ENCODE measurements at regions not wholly inside any gene's neighbourhood (a gene's known extent, or its start where the extent isn't known, plus 50 kb on each side); places are given as distances from the start of the nearest gene placed in this dataset.
A peak's percentile ranks its signal among the peaks of the same experiment; 100 is the strongest.

DNA sequence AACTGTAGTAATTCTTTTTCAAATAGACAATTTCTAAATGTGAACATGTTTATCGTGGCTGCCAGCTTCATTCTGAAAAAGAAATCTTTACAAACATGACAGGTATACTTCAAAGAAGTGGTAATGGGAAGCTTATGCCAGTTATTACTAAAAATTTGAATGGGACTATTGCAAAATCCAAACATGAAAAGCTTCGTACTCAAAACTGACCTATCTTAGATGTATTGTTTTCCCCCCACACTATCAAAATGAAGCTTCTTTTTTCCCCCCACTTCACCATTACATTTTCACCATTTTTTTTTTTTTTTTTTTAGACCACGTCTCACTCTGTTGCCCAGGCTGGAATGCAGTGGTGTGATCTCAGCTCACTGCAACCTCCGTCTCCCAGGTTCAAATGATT lies 50.4 kb upstream of the SERTAD2 start:
- no peak for DNase-seq

DNA sequence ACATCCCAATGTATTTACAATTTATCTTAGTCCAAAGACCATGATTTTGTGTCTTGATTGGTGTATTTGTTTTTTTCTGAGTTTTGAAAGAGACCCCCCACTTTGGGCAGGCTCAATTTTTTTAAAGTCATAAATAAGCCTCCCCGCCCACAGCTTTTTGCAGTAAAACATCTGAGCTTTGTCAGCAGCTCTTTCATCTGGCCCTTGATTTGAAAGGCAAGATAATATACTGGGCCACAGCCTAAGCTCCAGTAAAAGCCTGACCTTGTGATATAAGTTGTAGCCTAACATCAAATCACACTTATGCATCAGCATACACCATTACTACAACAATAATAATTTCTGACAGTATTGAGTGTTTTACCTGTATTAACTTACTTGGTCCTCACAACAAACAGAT lies 51.3 kb upstream of the SERTAD2 start:
- DNase-seq = no peak

DNA sequence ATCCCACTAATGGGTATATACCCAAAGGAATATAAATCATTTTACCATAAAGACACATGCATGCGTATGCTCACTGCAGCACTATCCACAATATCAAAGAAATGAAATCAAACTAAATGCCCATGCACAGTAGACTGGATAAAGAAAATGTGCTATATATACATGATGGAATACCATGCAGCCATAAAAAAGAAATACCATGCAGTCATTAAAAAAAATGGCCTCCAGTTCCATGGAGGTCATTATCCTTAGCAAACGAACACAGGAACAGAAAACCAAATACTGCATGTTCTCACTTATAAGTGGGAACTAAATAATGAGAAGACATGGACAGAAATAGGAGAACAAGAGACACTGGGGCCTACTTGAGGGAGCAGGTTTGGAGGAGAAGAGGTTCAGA lies 53.6 kb upstream of the SERTAD2 start:
- no peak for DNase-seq

DNA sequence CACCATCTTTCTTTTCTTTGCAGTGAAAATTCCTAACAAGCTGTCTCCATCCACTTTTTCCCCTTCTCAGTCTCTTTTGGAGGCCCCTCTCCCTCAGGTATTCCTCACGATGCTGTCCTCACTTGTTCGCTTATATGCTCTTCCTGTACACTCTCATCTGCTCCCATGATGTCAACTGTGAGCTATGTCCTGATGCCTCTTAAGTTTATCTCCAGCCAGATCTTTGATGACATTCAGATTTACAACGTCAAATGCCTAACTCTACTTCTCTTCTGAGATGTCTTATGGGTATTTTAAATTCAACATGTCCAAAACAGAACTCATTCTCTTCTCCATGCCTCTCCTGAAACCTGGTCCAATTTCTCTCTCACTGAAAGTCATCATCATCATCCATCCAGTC lies 55.1 kb upstream of the SERTAD2 start:
- no peak for DNase-seq

DNA sequence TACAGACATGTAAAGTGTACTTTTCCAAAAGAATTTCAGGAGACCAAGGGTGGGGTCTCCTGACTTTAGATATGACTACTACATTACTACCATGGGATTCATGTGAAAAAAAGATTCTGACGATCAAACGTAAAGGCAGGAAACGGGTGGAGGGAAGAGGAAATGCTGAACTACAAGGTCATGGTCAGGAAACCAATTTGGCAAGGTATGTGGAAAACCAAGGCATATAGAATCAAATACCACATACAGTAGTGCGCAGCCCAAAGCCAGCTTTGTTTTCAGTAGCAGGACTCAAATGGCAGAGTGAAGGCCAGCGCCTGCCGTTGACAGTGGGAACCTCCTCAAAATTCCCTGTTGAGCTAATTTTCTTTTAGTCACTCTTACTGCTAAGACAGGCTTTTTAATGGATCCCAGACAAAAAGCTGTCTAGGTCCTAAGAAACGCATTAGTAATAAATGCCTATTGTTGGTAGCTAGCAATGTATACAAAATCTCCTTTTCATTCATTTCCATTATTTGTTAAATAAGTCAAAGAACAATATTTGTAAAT lies 57.6 kb upstream of the SERTAD2 start:
- no peak for DNase-seq

DNA sequence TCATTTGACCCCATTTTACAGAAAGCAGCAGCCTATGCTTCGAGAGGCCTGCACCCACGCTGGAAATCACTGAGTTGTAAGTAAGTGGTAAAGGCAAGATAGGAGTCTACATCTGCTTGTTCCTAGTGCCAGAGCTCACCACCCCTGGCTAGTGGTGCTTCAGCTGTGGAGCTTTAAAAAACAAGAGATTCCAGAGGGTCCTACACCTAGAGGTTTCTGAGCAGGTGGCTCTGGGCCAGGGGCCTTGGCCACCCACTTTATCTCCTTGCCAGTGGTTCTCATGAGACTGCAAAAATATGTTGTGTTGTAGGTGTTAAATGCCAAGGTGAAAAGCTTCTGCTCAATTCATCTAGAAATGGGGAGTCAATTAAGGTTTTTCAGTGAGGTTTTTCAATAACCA lies 60.0 kb upstream of the SERTAD2 start:
- no peak for DNase-seq

DNA sequence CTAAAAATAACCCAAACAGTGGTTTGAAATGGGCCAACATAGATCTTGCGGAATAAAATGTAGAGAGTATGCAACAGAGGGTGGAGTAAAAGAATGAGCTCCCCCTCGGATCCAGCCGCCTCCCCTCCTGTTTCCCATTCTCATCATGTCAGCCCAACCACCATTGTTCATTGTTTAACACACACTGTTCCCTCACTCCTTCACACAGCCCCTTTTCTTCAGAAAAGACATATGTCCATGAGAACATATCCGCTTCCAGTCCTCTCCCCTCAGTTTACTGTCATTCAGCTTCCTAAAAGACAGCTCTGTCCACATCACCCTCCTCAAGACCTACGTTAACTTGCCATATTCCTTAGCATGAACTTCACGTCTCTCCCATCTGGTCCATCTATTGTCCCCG lies 62.9 kb upstream of the SERTAD2 start:
- no peak for DNase-seq

DNA sequence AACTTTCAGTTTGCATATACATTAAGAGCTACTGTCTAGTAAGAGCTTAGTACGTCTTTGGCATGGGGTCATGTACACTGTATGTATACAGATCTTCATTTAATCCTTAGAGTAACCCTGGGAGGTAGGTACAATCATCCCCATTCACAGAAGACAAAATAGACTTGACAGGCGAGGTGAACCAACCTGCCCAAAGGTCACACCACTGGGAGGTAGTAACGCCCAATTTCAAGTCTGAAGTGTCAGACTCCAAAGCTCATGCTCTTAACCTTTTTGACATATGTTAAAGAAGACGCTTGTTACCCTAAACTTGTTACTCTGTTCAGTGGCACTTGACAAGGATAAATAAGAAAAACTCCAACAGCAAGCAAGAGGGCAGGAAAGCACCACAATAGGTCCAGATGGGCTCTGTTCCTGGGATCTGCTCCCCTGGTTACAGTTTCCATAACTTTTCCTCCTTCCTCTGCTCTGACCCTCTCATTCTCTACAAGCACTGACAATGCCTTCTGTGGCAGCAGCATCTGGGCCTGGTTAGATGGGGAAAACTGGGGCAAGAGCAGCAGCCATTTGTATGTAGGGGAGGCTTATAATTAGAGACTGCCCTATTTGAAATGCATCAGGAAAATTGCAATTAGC lies 64.7 kb upstream of the SERTAD2 start:
- no peak for DNase-seq

DNA sequence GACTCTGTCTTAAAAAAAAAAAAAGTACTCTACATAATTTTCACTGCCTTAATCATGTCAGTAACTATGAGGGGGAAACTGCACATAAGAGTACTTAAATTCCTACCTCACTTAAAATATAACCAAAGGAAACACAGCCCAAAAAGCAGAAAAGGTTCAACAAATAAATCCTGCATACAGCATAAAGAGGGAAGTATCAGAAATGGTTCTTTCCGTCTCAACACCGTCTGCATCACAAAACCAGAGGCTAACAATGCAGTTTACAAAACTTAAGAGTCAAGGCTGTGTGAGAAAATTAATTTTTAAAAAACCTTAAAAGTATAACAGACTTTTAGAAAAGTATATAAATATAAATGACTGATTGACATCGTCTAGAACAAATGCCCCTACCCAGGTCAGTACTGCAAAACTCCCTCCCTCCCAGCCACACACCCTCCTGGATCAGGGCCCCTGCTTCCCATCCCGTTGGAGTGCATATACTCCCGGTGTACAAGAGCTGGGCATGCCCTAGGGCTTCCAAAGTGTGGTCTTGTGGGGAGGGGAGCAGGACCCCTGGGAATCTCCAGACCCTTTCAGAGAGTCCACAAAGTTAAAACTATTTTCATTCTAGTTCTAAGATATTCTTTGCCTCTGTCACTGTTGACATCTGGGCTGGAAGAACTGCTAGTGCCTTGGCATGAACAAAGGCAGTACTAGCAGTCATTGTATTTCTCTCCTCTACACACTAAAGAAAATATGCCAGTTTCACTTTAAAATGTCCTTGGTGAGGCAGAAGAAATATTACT lies 67.0 kb upstream of the SERTAD2 start:
- no peak for DNase-seq

DNA sequence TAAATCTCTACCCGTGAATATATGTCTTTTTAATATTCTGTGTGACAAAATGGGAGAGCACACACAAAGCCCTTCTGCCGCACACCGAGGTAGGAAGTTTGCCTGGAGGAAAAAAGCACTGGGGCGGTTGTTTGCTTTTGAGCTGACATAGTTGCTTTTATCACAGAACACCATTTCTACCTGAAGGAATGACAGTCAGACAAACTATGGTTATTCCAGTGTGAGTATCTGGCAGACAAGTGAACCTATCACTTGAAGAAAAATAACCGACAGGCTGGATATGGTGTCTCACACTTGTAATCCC lies 67.6 kb upstream of the SERTAD2 start:
- no peak for DNase-seq

DNA sequence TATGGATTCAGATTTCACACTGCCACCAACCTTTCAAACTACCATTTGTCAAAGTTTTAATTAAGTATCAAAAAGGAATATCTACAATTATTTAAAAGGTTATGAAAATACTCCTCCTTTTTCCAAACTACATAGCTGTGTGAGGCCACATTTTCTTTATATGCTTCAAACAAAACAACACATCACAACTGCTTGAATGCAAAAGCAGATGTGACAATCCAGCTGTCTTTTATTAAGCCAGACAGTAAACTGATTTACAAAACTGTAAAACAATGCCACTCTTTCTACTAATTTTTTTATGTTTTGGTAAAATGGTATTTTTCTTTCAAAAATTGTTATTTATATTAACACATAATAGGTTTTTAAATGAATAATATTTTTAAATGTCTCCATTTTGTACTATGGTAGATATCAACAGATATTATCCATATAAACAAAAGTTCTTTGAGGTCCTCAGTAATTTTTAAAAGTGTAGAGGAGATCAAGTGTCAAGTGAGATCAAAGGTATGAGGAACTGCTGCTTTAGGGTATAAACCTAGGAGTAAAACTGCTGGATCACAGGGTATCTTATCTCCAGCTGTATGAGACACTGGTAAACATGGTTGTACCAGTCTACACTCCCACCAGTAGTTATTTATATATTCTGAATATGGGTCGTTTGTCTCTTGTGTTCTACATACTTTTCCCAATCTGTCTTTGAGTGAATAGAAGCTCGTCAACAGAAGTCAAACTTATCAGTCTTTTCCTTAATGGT lies 68.8 kb upstream of the SERTAD2 start:
- DNase-seq = no peak

DNA sequence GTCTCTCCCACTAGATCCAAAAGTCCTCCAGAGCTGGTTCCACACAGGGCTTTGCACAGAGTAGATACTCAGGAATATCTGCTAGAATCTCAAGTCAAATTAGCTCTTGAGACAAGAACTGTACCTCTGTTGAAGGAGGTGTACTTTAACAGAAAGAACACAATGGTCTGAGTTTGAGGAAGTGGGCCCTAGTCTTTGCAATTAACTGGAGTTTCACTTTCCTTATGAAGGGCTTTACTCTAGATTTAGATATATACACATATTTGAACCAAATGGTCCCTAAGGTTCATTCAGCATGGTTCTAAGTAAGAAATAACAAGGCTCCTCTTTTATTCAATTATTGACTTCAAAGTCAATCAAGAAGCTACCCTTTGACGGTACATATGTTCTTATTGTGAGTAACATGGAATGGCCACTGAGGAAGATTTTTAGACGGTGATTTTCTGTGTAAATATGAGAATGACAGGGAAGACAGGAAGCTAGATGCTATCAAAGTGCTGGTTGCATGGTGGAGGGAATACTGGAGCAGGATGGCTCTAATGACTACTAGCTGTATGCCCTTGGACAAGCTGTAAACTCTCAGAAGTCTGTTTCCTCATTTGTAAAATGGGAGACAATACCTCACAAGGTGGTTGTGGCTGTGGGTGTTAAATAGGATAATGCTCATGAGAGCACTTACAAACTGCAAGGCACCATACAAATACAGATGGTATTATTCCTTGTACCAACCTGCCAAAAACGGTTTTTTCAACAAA lies 73.5 kb upstream of the SERTAD2 start:
- DNase-seq = no peak

DNA sequence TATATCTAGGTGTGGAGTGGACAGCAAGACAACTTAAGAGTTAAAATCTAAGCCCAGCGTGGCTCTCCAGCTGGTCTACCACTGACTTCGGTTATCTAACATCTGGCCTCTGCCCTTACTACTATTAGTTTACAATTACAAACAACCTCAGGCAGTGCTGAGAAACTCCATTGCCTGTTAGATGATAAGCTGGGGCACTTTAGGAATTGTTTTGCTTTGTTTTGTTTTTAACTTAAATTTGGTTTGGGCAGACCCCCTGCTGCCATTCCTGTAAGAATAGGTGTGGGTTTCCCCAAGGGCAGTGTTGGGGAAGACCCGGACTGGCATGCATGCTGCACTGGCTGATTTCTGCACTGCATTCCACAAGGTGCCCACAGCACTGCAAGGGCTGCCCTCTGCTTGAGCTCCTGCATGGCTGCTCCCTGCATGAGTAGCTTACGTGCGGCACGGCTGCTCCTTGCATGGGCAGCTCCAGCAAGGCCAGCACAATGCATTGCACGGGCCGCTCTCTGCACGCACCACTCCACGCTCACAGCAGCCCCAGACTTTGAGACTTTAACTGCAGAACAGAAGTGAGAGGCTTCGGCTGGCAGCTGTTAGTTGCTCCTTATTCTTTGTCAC lies 74.2 kb upstream of the SERTAD2 start:
- DNase-seq = no peak

DNA sequence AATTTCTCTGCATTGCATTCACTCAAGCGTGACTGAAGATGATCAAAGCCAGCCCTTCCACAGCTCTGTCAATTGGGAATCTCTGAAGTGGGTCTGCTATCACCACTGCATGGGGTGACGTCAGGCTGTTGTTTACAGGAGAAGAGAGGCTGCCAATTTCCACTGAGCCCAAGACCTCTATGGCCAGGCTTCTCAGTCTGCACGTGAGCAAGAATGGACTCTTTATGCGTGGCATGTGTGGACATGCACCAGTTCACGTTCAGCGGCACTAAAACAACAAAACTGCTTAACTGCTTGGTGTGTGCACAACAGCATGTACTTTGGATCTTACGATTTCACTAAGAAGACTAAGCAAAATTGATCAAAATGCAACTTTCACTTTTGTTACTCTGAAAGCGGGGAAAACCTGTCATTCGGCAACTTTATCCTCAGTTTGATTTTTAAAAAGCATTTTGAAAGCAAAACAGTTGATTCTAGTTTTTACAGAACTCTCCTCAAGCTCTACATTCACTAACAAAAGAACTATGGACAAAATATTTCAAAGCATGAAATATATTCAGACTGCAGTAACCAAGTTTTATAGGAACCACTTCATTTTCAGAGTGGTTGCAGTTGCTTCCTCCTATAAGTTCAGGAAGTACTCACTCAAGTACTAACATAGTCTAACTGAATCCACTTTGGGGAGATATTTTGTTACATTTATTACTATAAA lies 77.0 kb upstream of the SERTAD2 start:
- peak; percentile 69 to 82 for DNase-seq

DNA sequence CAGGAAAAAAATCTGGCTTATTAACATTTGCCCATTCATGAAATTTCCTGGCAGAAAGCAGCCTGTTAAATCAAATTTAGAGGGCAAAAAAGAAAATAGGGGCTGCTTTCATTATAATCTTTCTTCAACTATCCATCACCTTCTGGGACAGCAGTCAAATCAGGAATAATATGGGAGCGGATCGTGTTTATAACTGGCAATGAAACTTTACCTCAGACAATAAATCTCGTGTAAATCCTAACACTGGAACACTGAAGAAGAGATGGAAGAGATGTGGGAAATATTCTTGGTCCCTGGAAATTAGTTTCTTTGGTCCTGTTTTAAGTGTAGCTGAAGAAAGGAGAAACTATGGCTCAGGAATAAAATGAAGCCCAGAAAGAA lies 77.5 kb upstream of the SERTAD2 start:
- DNase-seq = no peak

DNA sequence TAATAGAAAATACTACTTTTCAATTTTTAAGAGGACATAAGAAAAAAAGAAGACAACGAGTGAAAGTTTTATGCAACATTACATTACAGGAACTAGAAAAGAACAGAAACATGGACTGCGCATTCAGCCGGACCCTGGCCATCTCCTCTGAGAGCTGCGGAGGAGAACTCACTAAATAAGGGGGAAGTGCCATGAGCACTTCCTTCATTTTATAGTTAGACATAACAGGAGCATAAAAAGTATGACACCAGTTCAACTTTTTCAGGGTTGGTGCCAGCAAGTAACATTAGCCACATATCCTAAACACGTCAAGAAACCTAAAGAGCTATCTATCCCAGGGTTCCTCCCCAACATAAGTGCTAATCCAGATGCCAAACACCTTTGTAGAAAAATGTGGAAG lies 78.0 kb upstream of the SERTAD2 start:
- no peak for DNase-seq

DNA sequence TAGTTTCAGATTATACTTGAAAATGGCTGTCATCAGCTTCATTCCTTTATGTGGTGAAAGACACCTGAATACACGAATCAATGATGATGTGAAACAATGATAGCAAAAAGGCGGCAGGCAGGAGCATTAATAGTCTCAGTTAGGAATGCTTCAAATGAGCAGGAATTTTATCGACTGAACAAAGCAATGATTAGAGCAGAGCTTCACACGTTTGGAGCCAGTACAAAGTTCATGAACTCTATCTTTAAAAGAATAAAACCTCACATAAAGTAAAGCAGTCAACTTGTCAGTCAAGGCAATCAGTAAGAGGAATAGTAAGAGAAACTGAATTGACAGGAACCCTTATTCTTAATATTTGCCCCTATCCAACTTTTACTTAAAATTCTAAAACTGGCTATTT lies 78.4 kb upstream of the SERTAD2 start:
- DNase-seq = no peak

DNA sequence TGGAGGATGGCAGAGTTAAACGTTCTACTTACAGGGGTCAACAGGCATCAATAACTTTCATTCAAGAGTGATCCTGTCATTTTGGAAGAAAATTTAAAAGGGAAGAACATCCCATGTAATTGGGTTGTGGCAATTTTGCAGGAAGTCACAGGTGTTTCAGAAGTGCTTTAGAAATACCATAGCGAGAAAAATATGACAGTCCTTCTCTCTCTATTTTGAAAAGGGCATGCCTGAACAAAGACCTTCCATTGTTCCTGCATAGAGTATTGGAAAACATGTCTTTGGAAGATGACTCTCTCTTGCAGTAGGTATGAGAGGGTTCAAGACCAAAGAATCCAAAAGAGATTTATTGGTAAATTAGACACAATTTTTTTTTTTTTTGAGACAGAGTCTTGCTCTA lies 81.8 kb upstream of the SERTAD2 start:
- DNase-seq = no peak

DNA sequence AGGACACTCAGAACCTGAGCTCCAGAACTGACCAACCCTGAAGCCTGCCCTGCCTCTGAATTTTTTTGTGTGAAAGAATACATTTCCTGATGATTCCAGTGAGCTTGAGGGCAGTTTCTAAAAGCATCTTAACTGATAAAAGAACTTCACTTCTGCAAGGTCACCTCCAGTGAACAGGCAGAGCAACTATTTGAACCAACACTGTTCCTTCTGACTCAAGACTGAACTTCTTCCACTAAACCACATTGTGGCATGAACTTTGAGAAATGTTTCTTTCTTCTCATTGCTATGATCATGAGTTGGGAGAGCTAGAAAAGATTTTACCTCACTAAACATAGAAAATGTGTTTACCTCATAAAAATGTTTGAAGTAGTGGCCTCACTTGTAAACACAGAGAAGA lies 83.8 kb upstream of the SERTAD2 start:
- no peak for DNase-seq

DNA sequence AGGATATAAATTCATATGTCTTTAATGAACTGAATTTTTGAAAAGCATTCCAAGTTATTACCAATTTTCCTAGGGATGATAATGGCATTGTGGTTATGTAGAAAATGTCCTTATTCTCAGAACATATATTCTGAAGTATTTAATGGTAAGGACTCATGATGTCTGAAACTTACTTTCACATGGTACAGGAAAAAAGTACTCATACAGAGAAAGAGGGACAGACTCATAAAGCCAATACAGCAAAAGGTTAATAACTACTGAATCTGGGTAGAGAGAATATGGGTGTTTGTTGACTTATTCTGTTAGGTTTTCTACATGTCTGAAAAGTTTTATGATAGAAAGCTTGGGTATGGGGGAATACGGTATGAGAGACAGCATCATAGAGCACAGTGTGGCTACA lies 84.3 kb upstream of the SERTAD2 start:
- DNase-seq = no peak

DNA sequence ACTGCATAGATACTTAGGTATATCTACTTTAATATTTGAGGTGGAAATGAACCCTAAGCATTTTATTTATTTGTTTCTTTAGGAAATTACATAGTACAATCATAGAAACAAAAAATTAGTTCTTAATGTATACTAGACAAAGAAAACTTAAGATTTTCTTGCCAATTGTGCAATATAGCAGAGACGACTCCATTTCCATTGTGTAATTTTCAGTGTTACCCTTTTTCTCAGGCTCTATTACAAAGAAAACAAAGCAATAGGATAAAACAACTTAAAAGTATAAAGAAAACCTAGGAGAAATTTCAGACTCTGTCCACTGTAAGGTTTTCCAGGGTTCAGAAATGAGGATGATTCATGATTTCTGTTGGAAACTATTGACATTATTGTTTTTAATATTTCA lies 89.0 kb upstream of the SERTAD2 start:
- no peak for DNase-seq

Data from right lung (tissue), 2 donors.